Fibroblast of lung (primary cell): ENCODE measurements at regions not wholly inside any gene's neighbourhood (a gene's known extent, or its start where the extent isn't known, plus 50 kb on each side); places are given as distances from the start of the nearest gene placed in this dataset.

Experiments used
- DNase-seq, 2 donors: peaks; one replicate each; pipeline versions ENCODE4 v3.0.0 to v3.0.0-alpha.2; 2010; ENCODE audit warnings: low read depth in 2 of 2
- H2AFZ ChIP-seq: 2 replicates; pipeline ENCODE4 v1.5.1; 2012; ENCODE audit warnings: low read length, control low read depth, inconsistent platforms
- H3K27ac ChIP-seq: 2 replicates; pipeline ENCODE4 v1.5.1; 2011; ENCODE audit warnings: low read length, control low read depth; ENCODE audit not compliant: insufficient read depth
- H3K27me3 ChIP-seq: 2 replicates; pipeline ENCODE4 v1.5.1; 2011; ENCODE audit warnings: mild to moderate bottlenecking, low read length; ENCODE audit not compliant: control insufficient read depth, insufficient read depth
- H3K36me3 ChIP-seq: 2 replicates; pipeline ENCODE4 v1.5.1; 2011; ENCODE audit warnings: low read length; ENCODE audit not compliant: control insufficient read depth, insufficient read depth
- H3K4me1 ChIP-seq: 2 replicates; pipeline ENCODE4 v1.5.1; 2011; ENCODE audit warnings: low read length; ENCODE audit not compliant: control insufficient read depth, insufficient read depth; ENCODE audit errors: extremely low read depth
- H3K4me2 ChIP-seq: 2 replicates; pipeline ENCODE4 v1.5.1; 2011; ENCODE audit warnings: low read length, control low read depth; ENCODE audit not compliant: insufficient read depth; ENCODE audit errors: extremely low read depth
- H3K4me3 ChIP-seq, 4 experiments: fragments of 200-600 bp in 1 of 4; sonication (generic) in 1 of 4; replicated peaks in 1 of 4; 2 replicates each; pipeline ENCODE4 v1.5.1; 2011 to 2016; ENCODE audit warnings: low read length in 4 of 4, low read depth in 3 of 4, mild to moderate bottlenecking in 3 of 4, control low read depth in 2 of 4, inconsistent platforms in 1 of 4, mixed read lengths in 1 of 4; ENCODE audit not compliant: insufficient read depth in 1 of 4; ENCODE audit errors: control extremely low read depth in 1 of 4
- H3K79me2 ChIP-seq: 2 replicates; pipeline ENCODE4 v1.5.1; 2012; ENCODE audit warnings: mild to moderate bottlenecking, low read length, inconsistent platforms; ENCODE audit not compliant: control insufficient read depth, insufficient read depth
- H3K9ac ChIP-seq: 2 replicates; pipeline ENCODE4 v1.5.1; 2011; ENCODE audit warnings: mild to moderate bottlenecking, low read length, control low read depth; ENCODE audit not compliant: insufficient read depth
- H3K9me3 ChIP-seq: 2 replicates; pipeline ENCODE4 v1.5.1; 2012; ENCODE audit warnings: low read depth, low read length; ENCODE audit not compliant: control insufficient read depth, insufficient read depth
- H4K20me1 ChIP-seq: 2 replicates; pipeline ENCODE4 v1.5.1; 2011; ENCODE audit warnings: low read length; ENCODE audit not compliant: control insufficient read depth, insufficient read depth; ENCODE audit errors: extremely low read depth
- CTCF ChIP-seq, 2 donors: IDR thresholded peaks in 1 of 2; conservative IDR thresholded peaks in 1 of 2; 1 replicate in 1 of 2; 2 replicates in 1 of 2; pipeline ENCODE4 v1.5.1; 2011 to 2012; ENCODE audit warnings: low read length in 2 of 2, control low read depth in 1 of 2, inconsistent platforms in 1 of 2, low read depth in 1 of 2, mild to moderate bottlenecking in 1 of 2
- EZH2 ChIP-seq: IDR thresholded peaks from 2 replicates; pipeline ENCODE4 v1.5.1; 2012; ENCODE audit warnings: low read length, control low read depth, mild to moderate bottlenecking; ENCODE audit errors: missing control alignments

DNA sequence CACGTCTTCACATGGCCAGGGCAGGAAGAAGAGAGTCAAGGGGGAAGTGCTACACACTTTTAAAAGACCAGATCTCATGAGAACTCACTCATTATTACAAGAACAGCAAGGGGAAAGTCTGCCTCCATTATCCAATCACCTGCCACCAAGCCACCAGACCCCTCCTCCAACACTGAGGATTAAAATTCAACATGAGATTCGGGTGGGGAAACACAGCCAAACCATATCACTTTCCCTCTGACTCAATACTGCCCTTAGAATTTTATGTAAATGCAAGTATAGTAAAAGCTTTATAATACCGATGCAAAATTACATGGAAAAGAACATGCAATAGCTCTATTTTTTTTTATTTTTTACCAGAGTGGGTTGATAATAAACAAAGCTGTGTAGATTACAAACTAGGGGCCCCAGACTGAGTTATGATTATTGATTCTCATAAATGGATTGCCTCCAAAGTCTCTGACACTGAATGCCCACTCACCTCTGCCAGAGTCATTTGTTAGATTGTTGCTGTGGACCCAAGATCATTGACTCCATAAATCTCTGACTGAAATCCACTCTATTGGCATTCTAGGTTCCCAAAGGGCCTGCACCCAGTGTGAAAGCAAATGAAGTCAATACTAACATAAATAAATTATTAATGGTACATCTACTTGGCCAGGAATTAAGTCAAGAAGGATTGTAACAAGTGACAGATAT lies 184.8 kb upstream of the FUT9 start:
- Histone ChIP-seq H3K9me3 (no peaks in the 10 kb centered on the region), H4K20me1 (no peaks in the 10 kb centered on the region), H3K27me3 (no peaks in the 10 kb centered on the region), H3K4me2 (no peak overlapping the region), H3K27ac (no peak overlapping the region), H3K79me2 (no peaks in the 10 kb centered on the region), H3K4me3 (no peak overlapping the region), H3K36me3 (no peaks in the 10 kb centered on the region), H2AFZ (no peak overlapping the region), H3K4me1 (no peaks in the 10 kb centered on the region), H3K9ac (no peak overlapping the region)
- TF ChIP-seq EZH2, result no peak
- no peak for DNase-seq

DNA sequence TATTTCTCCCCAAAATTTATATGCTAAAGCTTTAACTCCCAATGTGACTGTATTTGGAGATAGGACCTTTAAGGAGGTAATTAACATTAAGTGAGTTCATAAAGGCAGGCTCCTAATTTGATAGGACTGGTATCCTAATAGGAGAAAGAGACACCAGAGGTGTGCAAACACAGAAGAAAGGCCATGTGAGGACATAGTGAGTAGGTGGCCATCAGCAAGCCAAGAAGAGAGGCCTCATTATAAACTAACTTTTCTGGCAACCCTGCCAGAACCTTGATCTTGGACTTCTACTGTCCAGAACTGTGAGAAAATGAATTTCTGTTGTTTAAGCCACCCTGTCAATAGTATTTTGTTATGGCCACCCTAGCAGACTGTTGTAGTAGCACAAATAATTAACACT lies 177.9 kb upstream of the FUT9 start:
- Histone ChIP-seq H3K36me3 (no peaks in the 10 kb centered on the region), H3K27me3 (no peaks in the 10 kb centered on the region), H4K20me1 (no peaks in the 10 kb centered on the region), H3K4me3 (no peak overlapping the region), H3K4me1 (no peaks in the 10 kb centered on the region), H3K27ac (no peak overlapping the region), H3K4me2 (no peak overlapping the region), H3K9ac (no peak overlapping the region), H3K9me3 (no peaks in the 10 kb centered on the region), H3K79me2 (no peaks in the 10 kb centered on the region), H2AFZ (no peak overlapping the region)
- DNase-seq, result no peak
- no peak for TF ChIP-seq EZH2
- TF ChIP-seq CTCF (conservative IDR thresholded peaks at IDR 0.05 in 1 of 2, IDR thresholded peaks at IDR 0.05 in 1 of 2; ENCODE audit: low read depth in 1 of 2, low read length in 2 of 2), result no peak

DNA sequence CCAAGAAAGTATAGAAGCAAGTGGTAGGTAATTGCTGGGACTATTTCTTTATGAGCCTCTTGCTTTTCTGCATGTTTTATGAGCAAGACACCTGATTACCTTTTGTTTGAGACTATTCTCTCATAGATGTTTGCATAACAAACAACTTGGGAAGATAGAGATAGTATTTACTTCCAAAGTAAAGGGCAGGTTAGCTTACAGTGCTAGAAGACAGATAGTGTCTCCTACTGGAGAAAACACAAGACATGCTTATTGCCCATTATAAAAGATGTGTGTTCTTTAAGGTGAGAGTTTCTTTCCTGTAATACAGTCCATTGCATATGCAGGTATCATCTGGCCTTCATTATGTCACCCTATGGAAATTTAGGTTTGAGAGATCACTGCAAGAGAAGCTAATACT lies 174.2 kb upstream of the FUT9 start:
- no peak for DNase-seq
- no peaks in the 10 kb centered on the region for H3K79me2 ChIP-seq
- H4K20me1 ChIP-seq, result no peaks in the 10 kb centered on the region
- no peaks in the 10 kb centered on the region for H3K9me3 ChIP-seq
- no peak overlapping the region for H3K27ac ChIP-seq
- H3K4me2 ChIP-seq, result no peak overlapping the region
- TF ChIP-seq CTCF (conservative IDR thresholded peaks at IDR 0.05 in 1 of 2, IDR thresholded peaks at IDR 0.05 in 1 of 2; ENCODE audit: low read depth in 1 of 2, low read length in 2 of 2) (no peak), EZH2 (no peak)
- H3K36me3 ChIP-seq, result no peaks in the 10 kb centered on the region
- no peak overlapping the region for H3K4me3 ChIP-seq
- H3K27me3 ChIP-seq, result no peaks in the 10 kb centered on the region
- H2AFZ ChIP-seq, result no peak overlapping the region
- H3K9ac ChIP-seq, result no peak overlapping the region
- no peaks in the 10 kb centered on the region for H3K4me1 ChIP-seq
